Stimulated activated CD8-positive, alpha-beta memory T cell treated with anti-CD3 and anti-CD28 coated beads, Interleukin-15, amount 100 ng/mL, for 1 hour (primary cell): ENCODE measurements at regions not wholly inside any gene's neighbourhood (a gene's known extent, or its start where the extent isn't known, plus 50 kb on each side); places are given as distances from the start of the nearest gene placed in this dataset.
A peak's percentile ranks its signal among the peaks of the same experiment; 100 is the strongest.

Source experiments
- DNase-seq: peaks from one replicate; pipeline ENCODE4 v3.0.0-alpha.2; 2020; ENCODE audit warnings: low read depth

DNA sequence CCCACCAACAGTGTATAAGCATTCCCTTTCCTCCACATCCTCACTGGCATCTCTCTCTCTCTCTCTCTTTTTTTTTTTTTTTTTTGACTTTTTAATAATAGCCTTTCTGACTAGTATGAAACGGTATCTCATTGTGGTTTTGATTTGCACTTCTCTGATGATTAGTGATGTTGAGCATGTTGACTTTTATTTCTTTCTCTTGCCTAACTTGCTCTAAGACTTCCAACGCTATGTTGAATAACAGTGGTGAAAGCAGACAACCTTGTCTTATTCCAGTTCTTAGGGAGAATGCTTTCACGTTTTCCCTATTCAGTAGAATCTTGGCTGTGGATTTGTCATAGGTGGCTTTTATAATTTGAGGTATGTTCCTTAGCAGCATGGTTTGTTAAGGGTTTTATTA, 249.4 kb upstream of the MDFIC2 start:
- DNase-seq = no peak

GRCh38 chr3:70558956-70559355, 246.5 kb upstream of the MDFIC2 start:
- DNase-seq = no peak

DNA sequence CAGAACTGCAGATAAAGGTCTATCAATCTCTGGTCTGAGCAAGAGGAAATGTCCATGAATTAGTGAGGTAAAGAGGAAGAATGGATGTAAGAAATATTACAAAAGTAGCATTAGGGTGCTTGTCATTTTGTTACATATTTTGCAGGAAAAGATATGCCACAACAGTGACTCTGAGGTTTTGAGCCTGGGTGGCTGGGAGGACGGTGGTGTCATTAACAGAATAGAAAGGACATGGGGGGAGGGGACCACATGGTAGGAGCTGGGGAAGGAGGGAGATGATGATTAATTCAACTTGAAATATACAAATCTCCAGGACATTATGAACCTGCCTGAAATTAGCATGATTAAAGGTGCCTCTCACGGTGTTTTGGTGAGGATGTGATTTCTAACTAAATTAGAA, 245.5 kb upstream of the MDFIC2 start:
- DNase-seq = no peak

GRCh38 chr3:70556056-70556455, 243.6 kb upstream of the MDFIC2 start:
- no peak for DNase-seq

DNA sequence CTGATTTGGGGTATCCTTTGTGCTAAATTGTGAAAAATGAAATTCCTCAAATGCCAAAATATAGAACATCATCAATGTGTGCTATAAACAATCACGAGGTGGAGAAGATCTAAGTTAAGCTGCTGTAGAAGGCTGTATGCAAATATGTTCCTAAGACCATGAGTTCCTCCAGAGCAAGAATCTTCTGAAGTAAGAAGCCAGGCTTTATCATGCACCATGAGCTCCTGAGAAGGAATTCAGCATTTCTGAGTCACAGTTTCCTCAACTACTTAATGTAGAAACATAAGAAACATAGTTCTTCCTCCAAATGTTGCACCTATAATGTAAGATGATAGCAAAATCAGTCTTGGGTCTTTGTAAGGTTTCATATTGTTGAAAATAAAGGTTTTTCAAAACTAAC, 241.7 kb upstream of the MDFIC2 start:
- no peak for DNase-seq

GRCh38 chr3:70550723-70551319, 238.4 kb upstream of the MDFIC2 start:
- DNase-seq = peak; percentile 56

GRCh38 chr3:70546679-70547078, 234.2 kb upstream of the MDFIC2 start:
- no peak for DNase-seq

DNA sequence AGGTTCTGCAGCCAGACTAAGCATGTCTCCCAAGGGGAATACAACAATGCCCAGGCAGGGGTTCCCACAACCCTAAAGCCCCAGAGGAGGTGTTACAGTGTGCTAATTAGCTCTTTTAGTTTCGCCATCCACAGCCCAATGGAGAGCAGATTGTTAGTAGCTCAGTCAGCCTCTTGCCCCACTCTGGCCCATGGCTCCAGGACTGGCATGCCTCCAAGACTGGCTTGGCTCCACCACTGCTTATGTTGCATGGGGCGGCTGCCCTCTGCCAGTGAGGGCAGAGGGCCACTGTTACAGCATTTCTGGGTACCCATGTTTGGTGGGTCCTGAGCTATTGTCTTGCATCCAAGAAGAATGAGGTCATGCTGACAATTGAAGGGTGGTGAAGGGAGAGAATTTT, 231.1 kb upstream of the MDFIC2 start:
- no peak for DNase-seq

- no peak for DNase-seq
Measured at GRCh38 chr3:70539908-70540307, 227.5 kb upstream of the MDFIC2 start.

DNA sequence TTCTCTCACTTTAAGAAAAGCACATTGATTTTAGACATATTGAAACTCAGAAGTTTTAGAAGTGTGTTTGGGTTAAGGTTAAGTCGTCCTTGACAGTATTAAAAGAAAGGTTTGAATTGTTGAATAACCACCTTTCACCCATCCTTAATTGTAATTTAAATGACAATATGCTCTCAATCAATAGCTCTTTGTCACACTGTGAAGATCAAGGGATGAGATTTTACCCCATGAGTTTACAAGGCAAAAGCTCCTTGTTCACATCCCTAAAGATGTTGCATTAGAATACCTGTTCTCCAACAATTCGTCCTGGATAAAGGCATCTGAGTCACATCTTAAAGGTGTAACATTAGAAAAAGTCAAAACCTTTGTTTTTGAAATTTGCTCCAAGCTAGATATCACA, 220.4 kb upstream of the MDFIC2 start:
- DNase-seq = no peak

- no peak for DNase-seq
Measured at GRCh38 chr3:70531838-70532489, 219.5 kb upstream of the MDFIC2 start.

DNA sequence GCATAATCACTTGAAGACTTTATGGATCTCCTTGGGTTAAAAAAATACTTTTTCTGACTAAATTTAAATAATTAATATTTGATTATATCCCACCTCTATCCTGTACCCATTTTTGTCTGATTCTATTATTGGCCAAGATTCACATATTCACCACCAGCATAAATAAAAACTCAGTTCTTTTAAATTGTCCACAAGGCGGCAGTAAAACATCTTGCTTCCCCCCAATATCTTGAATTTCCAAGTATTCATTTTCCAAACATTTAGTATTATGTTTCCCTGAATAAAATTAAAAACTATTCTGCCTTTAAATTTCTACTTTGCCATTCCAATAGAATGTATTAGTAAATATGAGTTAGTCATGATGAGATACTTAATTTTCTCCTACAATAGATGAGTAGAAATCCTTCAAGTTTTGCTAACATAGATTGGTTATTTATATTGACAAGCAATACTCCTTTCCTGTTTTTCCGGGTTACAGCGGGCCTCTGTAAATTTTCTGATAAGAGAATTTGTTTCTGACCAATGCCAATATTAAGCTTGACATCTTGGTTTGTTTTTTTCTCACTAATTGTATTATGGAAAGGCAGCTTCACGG, 218.7 kb upstream of the MDFIC2 start:
- DNase-seq = no peak

DNA sequence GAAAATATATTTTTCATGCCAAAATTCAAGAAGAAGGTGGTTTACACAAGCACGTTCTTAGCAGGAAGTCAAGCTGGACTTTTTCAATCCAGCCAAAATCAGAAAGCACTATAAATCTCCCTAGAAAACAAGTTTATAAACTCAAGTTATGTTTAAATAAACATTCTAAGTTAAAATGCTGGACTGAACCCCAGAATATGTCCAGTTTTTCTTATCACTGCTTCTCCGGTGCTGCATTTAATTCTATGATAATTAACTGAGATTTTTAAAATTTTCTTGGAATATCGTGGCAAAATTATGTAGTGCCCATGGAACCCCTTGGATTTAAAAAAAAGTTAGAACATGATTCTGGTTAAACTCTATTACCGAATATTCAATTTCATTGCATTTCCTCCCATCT, 218.2 kb upstream of the MDFIC2 start:
- DNase-seq = no peak

GRCh38 chr3:70527026-70527425, 214.6 kb upstream of the MDFIC2 start:
- DNase-seq = no peak

- DNase-seq = no peak
Measured at GRCh38 chr3:70519913-70520659, 207.6 kb upstream of the MDFIC2 start.

GRCh38 chr3:70519026-70519425, 206.6 kb upstream of the MDFIC2 start:
- no peak for DNase-seq

DNA sequence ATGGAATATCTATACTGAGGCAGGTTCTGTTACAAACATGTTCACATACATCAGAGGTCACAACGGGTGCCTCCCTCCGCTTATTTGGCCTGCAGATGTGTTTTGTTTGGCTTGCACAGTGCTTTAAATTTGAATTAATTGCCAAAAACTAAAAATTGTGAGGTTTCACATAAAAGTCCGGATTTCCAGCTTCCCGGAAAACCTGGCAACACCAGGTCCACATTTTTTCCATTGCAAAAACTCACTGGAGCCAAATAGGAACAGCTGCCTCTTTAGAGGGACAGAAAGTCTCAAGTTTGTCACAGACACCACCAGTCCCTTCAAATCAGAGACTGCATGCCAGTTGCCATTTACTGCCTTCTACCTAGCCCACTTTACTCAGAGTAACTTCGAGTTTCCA, 205.9 kb upstream of the MDFIC2 start:
- no peak for DNase-seq

GRCh38 chr3:70517124-70517890, 204.9 kb upstream of the MDFIC2 start:
- no peak for DNase-seq

DNA sequence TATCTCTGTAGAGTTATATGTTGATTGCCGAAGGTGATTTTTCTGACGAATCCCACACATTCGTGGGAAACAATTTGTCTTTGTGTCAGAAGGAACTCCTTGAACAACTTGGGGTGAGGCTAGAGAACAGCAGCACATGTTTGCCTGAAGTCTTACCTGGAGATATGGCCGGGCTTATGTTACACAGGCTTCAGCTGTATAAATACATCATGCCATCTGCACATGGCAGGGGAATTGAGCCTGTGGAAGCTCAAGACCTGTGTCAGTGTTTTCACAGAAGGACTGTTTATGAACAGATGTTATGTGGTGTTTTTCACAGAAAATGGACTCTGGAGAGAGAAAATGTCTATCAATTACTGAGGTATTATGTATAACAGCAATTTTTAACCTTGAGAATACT, 203.6 kb upstream of the MDFIC2 start:
- no peak for DNase-seq

DNA sequence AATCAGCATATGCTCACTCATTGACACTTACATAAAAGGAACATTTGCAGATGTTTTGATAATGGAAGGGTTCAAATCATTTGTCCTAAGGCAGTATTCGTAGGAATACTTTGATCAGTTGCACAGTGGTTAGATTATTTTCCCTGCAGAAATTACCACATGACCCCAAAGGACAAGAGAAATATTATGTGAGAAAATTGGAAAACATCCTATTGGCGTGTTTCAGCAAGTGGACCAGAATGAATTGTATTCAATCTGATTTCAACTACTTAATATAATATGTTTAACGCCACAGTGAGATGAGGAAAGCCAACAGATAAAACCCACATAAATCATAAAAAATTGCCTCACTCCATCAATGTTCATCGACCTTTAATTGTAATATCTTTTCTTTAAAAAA, 195.0 kb upstream of the MDFIC2 start:
- no peak for DNase-seq

- no peak for DNase-seq
Measured at GRCh38 chr3:70506775-70507174, 194.3 kb upstream of the MDFIC2 start.

DNA sequence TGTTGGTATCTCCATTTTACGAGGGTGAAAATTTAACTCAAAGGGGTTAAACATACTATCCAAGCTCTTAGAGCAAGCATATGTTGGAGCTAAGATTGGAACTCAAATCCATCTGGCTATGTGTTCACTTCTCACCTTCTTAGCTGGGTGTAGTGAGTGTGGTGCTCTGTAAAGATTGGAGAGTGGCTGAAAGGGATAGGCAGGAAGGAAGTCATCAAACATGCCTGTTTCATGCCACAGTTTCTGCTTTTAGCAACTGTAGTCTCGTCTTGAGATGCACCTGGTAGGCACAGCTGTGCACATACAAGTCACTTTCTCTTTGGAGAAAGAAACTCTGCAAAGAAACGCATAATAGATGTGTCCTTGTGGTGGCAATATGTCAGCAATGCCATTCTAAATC, 189.1 kb upstream of the MDFIC2 start:
- DNase-seq = no peak
